Astrocyte (in vitro differentiated cells and primary cell): ENCODE measurements at regions not wholly inside any gene's neighbourhood (a gene's known extent, or its start where the extent isn't known, plus 50 kb on each side); places are given as distances from the start of the nearest gene placed in this dataset.

Experiments used
- DNase-seq: peaks from one replicate; pipeline ENCODE4 v3.0.0-alpha.2; 2010; ENCODE audit warnings: low read depth
- FAIRE-seq: peaks from 2 replicates; lab custom pipeline; 2011; peaks lifted over from hg19 to GRCh38; lab: Jason Lieb, UNC
- H2AFZ ChIP-seq: 2 replicates; pipeline ENCODE4 v1.6.0; 2012; ENCODE audit warnings: low read depth, low read length, inconsistent platforms
- H3K27ac ChIP-seq: 2 replicates; pipeline ENCODE4 v1.5.1; 2011; ENCODE audit warnings: low read depth, low read length, inconsistent platforms
- H3K27me3 ChIP-seq: 2 replicates; pipeline ENCODE4 v1.6.0; 2011; ENCODE audit warnings: low read length, inconsistent platforms; ENCODE audit not compliant: insufficient read depth
- H3K36me3 ChIP-seq: 2 replicates; pipeline ENCODE4 v1.5.1; 2011; ENCODE audit warnings: low read length, inconsistent platforms; ENCODE audit not compliant: insufficient read depth
- H3K4me1 ChIP-seq: 2 replicates; pipeline ENCODE4 v1.5.1; 2011; ENCODE audit warnings: low read length, inconsistent platforms; ENCODE audit not compliant: insufficient read depth
- H3K4me2 ChIP-seq: 2 replicates; pipeline ENCODE4 v1.6.0; 2012; ENCODE audit warnings: low read length, inconsistent platforms
- H3K4me3 ChIP-seq: 2 replicates; pipeline ENCODE4 v1.5.1; 2011; ENCODE audit warnings: low read depth, mild to moderate bottlenecking, low read length, inconsistent platforms; ENCODE audit not compliant: insufficient read depth
- H3K79me2 ChIP-seq: 2 replicates; pipeline ENCODE4 v1.6.0; 2012; ENCODE audit warnings: mild to moderate bottlenecking, low read length, inconsistent platforms; ENCODE audit not compliant: insufficient read depth
- H3K9ac ChIP-seq: 2 replicates; pipeline ENCODE4 v1.6.0; 2012; ENCODE audit warnings: mild to moderate bottlenecking, low read length, inconsistent platforms
- H3K9me3 ChIP-seq: 2 replicates; pipeline ENCODE4 v1.5.1; 2012; ENCODE audit warnings: low read depth, mild to moderate bottlenecking, low read length, inconsistent platforms; ENCODE audit not compliant: insufficient read depth
- H4K20me1 ChIP-seq: 2 replicates; pipeline ENCODE4 v1.6.0; 2012; ENCODE audit warnings: low read length, inconsistent platforms; ENCODE audit not compliant: insufficient read depth
- H3K27ac Mint-ChIP-seq: one replicate; pipeline ENCODE4 v1.8.0; 2021; ENCODE audit warnings: mild to moderate bottlenecking, mixed read lengths; ENCODE audit not compliant: unreplicated experiment
- H3K27me3 Mint-ChIP-seq: one replicate; pipeline ENCODE4 v1.8.0; 2021; ENCODE audit warnings: low read depth, mixed read lengths; ENCODE audit not compliant: unreplicated experiment
- H3K36me3 Mint-ChIP-seq: one replicate; pipeline ENCODE4 v1.8.0; 2021; ENCODE audit warnings: low read depth, mixed read lengths; ENCODE audit not compliant: unreplicated experiment
- H3K4me1 Mint-ChIP-seq: one replicate; pipeline ENCODE4 v1.8.0; 2021; ENCODE audit warnings: low read depth, mixed read lengths; ENCODE audit not compliant: unreplicated experiment
- H3K4me3 Mint-ChIP-seq: one replicate; pipeline ENCODE4 v1.8.0; 2021; ENCODE audit warnings: mild to moderate bottlenecking, moderate library complexity, mixed read lengths; ENCODE audit not compliant: unreplicated experiment
- H3K9me3 Mint-ChIP-seq: one replicate; pipeline ENCODE4 v1.8.0; 2021; ENCODE audit warnings: mild to moderate bottlenecking, mixed read lengths; ENCODE audit not compliant: unreplicated experiment
- EZH2 ChIP-seq: IDR thresholded peaks from 2 replicates; pipeline ENCODE4 v1.6.1; 2012; ENCODE audit warnings: mild to moderate bottlenecking, low read length, inconsistent platforms; ENCODE audit not compliant: insufficient read depth
- TF ChIP-seq, protein P1 (sequence below): IDR thresholded peaks from 2 replicates; pipeline ENCODE4 v1.5.1; 2011; ENCODE audit warnings: low read depth, mild to moderate bottlenecking, inconsistent platforms, low read length, moderate library complexity; ENCODE audit not compliant: insufficient read depth

- peak overlapping the region; percentile 36 for H3K9ac ChIP-seq
- H3K36me3 Mint-ChIP-seq: no peaks in the 10 kb centered on the region
- no peaks in the 10 kb centered on the region for H3K79me2 ChIP-seq
- no peak overlapping the region for H3K27ac ChIP-seq
- H3K4me2 ChIP-seq: peak overlapping the region; percentile 68
- TF ChIP-seq, protein P1, sequence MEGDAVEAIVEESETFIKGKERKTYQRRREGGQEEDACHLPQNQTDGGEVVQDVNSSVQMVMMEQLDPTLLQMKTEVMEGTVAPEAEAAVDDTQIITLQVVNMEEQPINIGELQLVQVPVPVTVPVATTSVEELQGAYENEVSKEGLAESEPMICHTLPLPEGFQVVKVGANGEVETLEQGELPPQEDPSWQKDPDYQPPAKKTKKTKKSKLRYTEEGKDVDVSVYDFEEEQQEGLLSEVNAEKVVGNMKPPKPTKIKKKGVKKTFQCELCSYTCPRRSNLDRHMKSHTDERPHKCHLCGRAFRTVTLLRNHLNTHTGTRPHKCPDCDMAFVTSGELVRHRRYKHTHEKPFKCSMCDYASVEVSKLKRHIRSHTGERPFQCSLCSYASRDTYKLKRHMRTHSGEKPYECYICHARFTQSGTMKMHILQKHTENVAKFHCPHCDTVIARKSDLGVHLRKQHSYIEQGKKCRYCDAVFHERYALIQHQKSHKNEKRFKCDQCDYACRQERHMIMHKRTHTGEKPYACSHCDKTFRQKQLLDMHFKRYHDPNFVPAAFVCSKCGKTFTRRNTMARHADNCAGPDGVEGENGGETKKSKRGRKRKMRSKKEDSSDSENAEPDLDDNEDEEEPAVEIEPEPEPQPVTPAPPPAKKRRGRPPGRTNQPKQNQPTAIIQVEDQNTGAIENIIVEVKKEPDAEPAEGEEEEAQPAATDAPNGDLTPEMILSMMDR: no peak
- no peak for TF ChIP-seq EZH2
- H3K4me3 ChIP-seq: no peak overlapping the region
- no peak for FAIRE-seq
- DNase-seq: no peak
- H3K4me1 Mint-ChIP-seq: peaks cover 7% of the 10 kb centered on the region
- peaks cover 15% of the 10 kb centered on the region for H3K4me1 ChIP-seq
- H3K27me3 ChIP-seq: no peaks in the 10 kb centered on the region
- no peak overlapping the region for H3K4me3 Mint-ChIP-seq
- no peak overlapping the region for H3K27ac Mint-ChIP-seq
- H3K9me3 ChIP-seq: no peaks in the 10 kb centered on the region
- H3K27me3 Mint-ChIP-seq: no peaks in the 10 kb centered on the region
- H2AFZ ChIP-seq: peak overlapping the region; percentile 62
- peaks cover 1% of the 10 kb centered on the region for H3K9me3 Mint-ChIP-seq
- H3K36me3 ChIP-seq: no peaks in the 10 kb centered on the region
- no peaks in the 10 kb centered on the region for H4K20me1 ChIP-seq
Measured at GRCh38 chr10:3241967-3242650, 69.5 kb upstream of the PITRM1 start.

DNA sequence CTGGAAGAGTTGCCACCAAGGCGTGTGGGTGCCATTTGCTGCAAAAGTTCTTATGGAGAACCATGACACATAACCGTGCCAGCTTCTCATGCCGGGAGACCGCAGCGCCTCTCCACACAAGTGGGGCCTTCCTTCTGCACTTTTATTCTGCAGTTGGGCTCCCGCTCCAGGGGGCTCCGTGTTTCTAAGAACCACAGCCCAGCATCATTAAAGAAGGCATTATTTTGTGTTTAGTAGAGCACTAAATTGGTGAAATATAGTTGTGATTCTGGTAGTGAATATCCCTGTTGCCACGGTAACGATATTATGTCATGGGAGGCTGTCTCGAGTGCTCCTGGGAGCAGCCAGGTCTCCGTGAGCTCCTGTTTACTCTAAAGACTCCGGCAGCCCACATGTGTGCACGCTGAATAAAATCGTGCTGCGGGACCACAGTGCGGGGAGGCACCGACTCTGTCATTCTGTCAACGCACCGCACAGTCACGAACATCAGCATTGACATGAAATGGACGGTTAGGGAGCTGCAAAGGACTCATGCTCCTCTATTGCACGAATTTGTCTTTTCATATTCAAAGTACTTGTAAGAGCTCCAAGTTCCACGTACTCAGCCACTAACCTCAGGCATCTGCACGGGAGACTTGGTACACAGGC is 68.8 kb upstream of the PITRM1 start:
- Mint-ChIP-seq H3K4me1 (peaks cover 11% of the 10 kb centered on the region), H3K4me3 (no peak overlapping the region), H3K9me3 (peaks cover 1% of the 10 kb centered on the region), H3K27me3 (no peaks in the 10 kb centered on the region), H3K36me3 (no peaks in the 10 kb centered on the region), H3K27ac (no peak overlapping the region)
- DNase-seq: peak; percentile 51
- Histone ChIP-seq H2AFZ (peak overlapping the region; percentile 62), H3K4me3 (no peak overlapping the region), H3K79me2 (no peaks in the 10 kb centered on the region), H3K27me3 (no peaks in the 10 kb centered on the region), H3K36me3 (no peaks in the 10 kb centered on the region), H4K20me1 (no peaks in the 10 kb centered on the region), H3K4me2 (peak overlapping the region; percentile 68), H3K9me3 (no peaks in the 10 kb centered on the region), H3K4me1 (peaks cover 15% of the 10 kb centered on the region), H3K9ac (peak overlapping the region; percentile 36), H3K27ac (no peak overlapping the region)
- no peak for TF ChIP-seq EZH2
- TF ChIP-seq, protein P1: no peak
- no peak for FAIRE-seq
